ENCODE measurements at regions not wholly inside any gene's neighbourhood (a gene's known extent, or its start where the extent isn't known, plus 50 kb on each side); places are given as distances from the start of the nearest gene placed in this dataset.

DNA sequence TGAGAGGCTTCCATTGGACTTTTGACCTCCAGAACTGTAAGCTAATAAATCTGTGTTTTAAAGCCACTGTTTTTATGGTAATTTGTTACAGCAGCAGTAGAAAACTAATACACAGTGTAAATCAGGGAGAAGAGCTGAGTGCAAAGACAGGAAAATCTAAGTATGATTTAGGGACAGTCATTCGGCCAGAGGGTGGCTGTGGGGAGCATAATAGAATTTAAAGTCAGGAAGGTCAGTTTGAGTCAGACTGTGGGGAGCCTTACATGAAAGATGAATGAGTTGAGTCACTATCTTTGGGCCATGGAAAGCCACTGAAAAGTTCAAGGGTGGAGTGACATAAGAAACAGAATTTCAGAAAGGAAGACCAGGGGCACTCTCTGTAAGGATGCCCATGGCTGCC, 52.4 kb upstream of the SSX2IP start:
- TF ChIP-seq, protein P1, sequence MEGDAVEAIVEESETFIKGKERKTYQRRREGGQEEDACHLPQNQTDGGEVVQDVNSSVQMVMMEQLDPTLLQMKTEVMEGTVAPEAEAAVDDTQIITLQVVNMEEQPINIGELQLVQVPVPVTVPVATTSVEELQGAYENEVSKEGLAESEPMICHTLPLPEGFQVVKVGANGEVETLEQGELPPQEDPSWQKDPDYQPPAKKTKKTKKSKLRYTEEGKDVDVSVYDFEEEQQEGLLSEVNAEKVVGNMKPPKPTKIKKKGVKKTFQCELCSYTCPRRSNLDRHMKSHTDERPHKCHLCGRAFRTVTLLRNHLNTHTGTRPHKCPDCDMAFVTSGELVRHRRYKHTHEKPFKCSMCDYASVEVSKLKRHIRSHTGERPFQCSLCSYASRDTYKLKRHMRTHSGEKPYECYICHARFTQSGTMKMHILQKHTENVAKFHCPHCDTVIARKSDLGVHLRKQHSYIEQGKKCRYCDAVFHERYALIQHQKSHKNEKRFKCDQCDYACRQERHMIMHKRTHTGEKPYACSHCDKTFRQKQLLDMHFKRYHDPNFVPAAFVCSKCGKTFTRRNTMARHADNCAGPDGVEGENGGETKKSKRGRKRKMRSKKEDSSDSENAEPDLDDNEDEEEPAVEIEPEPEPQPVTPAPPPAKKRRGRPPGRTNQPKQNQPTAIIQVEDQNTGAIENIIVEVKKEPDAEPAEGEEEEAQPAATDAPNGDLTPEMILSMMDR (IDR thresholded peaks at IDR 0.05) = no peak
- TF ChIP-seq POLR2A (IDR thresholded peaks at IDR 0.05) = no peak

Measured in testis (tissue), 2 donors.